CD4-positive, alpha-beta memory T cell (primary cell): ENCODE measurements at regions not wholly inside any gene's neighbourhood (a gene's known extent, or its start where the extent isn't known, plus 50 kb on each side); places are given as distances from the start of the nearest gene placed in this dataset.

Experiments used
- CTCF ChIA-PET: fragments of 350-600 bp; sonication (Branson Sonifier 250); formaldehyde crosslinking; loops from one replicate; lab custom pipeline; 2021; ENCODE audit warnings: inconsistent platforms; ENCODE audit not compliant: partially characterized antibody; lab: Charles Lee
- POLR2A ChIA-PET: fragments of 350-600 bp; sonication (Branson Sonifier 250); formaldehyde crosslinking; loops from one replicate; lab custom pipeline; 2021; ENCODE audit not compliant: partially characterized antibody; lab: Charles Lee
- DNase-seq, 5 donors: peaks; one replicate each; pipeline versions ENCODE4 v3.0.0 to v3.0.0-alpha.2; 2020 to 2022; ENCODE audit warnings: mixed read lengths in 1 of 5
- H3K27ac ChIP-seq: one replicate; pipeline ENCODE4 v1.7.0; 2013; ENCODE audit warnings: low read depth, low read length
- H3K27me3 ChIP-seq: 2 replicates; pipeline ENCODE4 v1.7.0; 2013; ENCODE audit warnings: mild to moderate bottlenecking, low read length, moderate library complexity; ENCODE audit not compliant: insufficient read depth
- H3K36me3 ChIP-seq: 2 replicates; pipeline ENCODE4 v1.7.0; 2013; ENCODE audit warnings: mild to moderate bottlenecking, low read length, moderate library complexity; ENCODE audit not compliant: insufficient read depth
- H3K4me1 ChIP-seq: 2 replicates; pipeline ENCODE4 v1.7.0; 2013; ENCODE audit warnings: mild to moderate bottlenecking, low read length, moderate library complexity; ENCODE audit not compliant: insufficient read depth
- H3K4me3 ChIP-seq, 2 donors: one replicate each; pipeline ENCODE4 v1.7.0; 2013; ENCODE audit warnings: low read length in 2 of 2, mild to moderate bottlenecking in 1 of 2
- H3K9me3 ChIP-seq, 2 donors: one replicate each; pipeline ENCODE4 v1.7.0; 2013; ENCODE audit warnings: low read length in 2 of 2, control low read depth in 1 of 2; ENCODE audit not compliant: control insufficient read depth in 1 of 2
- H3K27ac Mint-ChIP-seq, 7 donors: one replicate each; pipeline ENCODE4 v1.8.0; 2020 to 2021; ENCODE audit warnings: mixed read lengths in 7 of 7, mild to moderate bottlenecking in 6 of 7, inconsistent platforms in 3 of 7, moderate library complexity in 3 of 7
- H3K27me3 Mint-ChIP-seq, 2 donors: one replicate each; pipeline ENCODE4 v1.8.0; 2020 to 2021; ENCODE audit warnings: mixed read lengths in 2 of 2
- H3K36me3 Mint-ChIP-seq, 2 donors: one replicate each; pipeline ENCODE4 v1.8.0; 2020 to 2021; ENCODE audit warnings: mixed read lengths in 2 of 2, inconsistent platforms in 1 of 2, mild to moderate bottlenecking in 1 of 2
- H3K4me1 Mint-ChIP-seq, 4 donors: one replicate each; pipeline ENCODE4 v1.8.0; 2020 to 2021; ENCODE audit warnings: mixed read lengths in 4 of 4, mild to moderate bottlenecking in 1 of 4
- H3K4me3 Mint-ChIP-seq, 8 donors: one replicate each; pipeline ENCODE4 v1.8.0; 2020 to 2021; ENCODE audit warnings: mixed read lengths in 8 of 8, mild to moderate bottlenecking in 7 of 8, moderate library complexity in 6 of 8, inconsistent platforms in 3 of 8
- H3K9me3 Mint-ChIP-seq, 8 donors: one replicate each; pipeline ENCODE4 v1.8.0; 2020 to 2021; ENCODE audit warnings: mixed read lengths in 8 of 8, mild to moderate bottlenecking in 5 of 8, inconsistent platforms in 3 of 8, moderate library complexity in 1 of 8
- intact Hi-C: fragments of 100-400 bp; cut with micrococcal nuclease; formaldehyde crosslinking; loops from one replicate; pipeline ENCODE4 v1.15.1; 2023

- H3K4me1 ChIP-seq = no peaks in the 10 kb centered on the region
- Mint-ChIP-seq H3K4me3 (no peak overlapping the region), H3K4me1 (no peaks in the 10 kb centered on the region), H3K27me3 (peaks cover 0 to 3% of the 10 kb centered on the region in 2 donors), H3K36me3 (no peaks in the 10 kb centered on the region), H3K9me3 (peaks cover 0 to 2% (median 0%) of the 10 kb centered on the region in 8 donors), H3K27ac (no peak overlapping the region)
- intact Hi-C loops = no loop called here
- ChIA-PET POLR2A (no interaction called here), CTCF (no interaction called here)
- no peaks in the 10 kb centered on the region for H3K36me3 ChIP-seq
- no peaks in the 10 kb centered on the region for H3K27me3 ChIP-seq
- H3K9me3 ChIP-seq = no peaks in the 10 kb centered on the region
- no peak overlapping the region for H3K4me3 ChIP-seq
- no peak for DNase-seq
- no peak overlapping the region for H3K27ac ChIP-seq
Observed at GRCh38 chr20:54343099-54343498, 132.3 kb upstream of the DOK5 start.

- H3K27me3 ChIP-seq = no peaks in the 10 kb centered on the region
- ChIA-PET CTCF (no interaction called here), POLR2A (no interaction called here)
- H3K27ac ChIP-seq = no peak overlapping the region
- peaks cover 0 to 2% (median 0%) of the 10 kb centered on the region in 8 donors for H3K9me3 Mint-ChIP-seq
- H3K27me3 Mint-ChIP-seq = peaks cover 0 to 3% of the 10 kb centered on the region in 2 donors
- H3K4me3 Mint-ChIP-seq = no peak overlapping the region
- no peaks in the 10 kb centered on the region for H3K9me3 ChIP-seq
- no peaks in the 10 kb centered on the region for H3K4me1 ChIP-seq
- H3K36me3 ChIP-seq = no peaks in the 10 kb centered on the region
- no peak for DNase-seq
- H3K4me1 Mint-ChIP-seq = no peaks in the 10 kb centered on the region
- H3K36me3 Mint-ChIP-seq = no peaks in the 10 kb centered on the region
- intact Hi-C loops = no loop called here
- no peak overlapping the region for H3K27ac Mint-ChIP-seq
- H3K4me3 ChIP-seq = no peak overlapping the region
Observed at GRCh38 chr20:54343634-54344033, 131.8 kb upstream of the DOK5 start.

GRCh38 chr20:54344832-54345231 is 130.6 kb upstream of the DOK5 start:
- Histone ChIP-seq H3K4me3 (no peak overlapping the region), H3K4me1 (no peaks in the 10 kb centered on the region), H3K9me3 (no peaks in the 10 kb centered on the region), H3K27me3 (no peaks in the 10 kb centered on the region), H3K36me3 (no peaks in the 10 kb centered on the region), H3K27ac (no peak overlapping the region)
- no peak for DNase-seq
- Mint-ChIP-seq H3K27ac (no peak overlapping the region), H3K4me1 (no peaks in the 10 kb centered on the region), H3K36me3 (no peaks in the 10 kb centered on the region), H3K27me3 (peaks cover 1 to 6% of the 10 kb centered on the region in 2 donors), H3K4me3 (no peak overlapping the region), H3K9me3 (peaks cover 0 to 2% (median 0%) of the 10 kb centered on the region in 8 donors)
- intact Hi-C loops = no loop called here
- ChIA-PET CTCF (no interaction called here), POLR2A (no interaction called here)

- H3K4me3 Mint-ChIP-seq = no peak overlapping the region
- H3K27me3 ChIP-seq = no peaks in the 10 kb centered on the region
- intact Hi-C loops = no loop called here
- peaks cover 1 to 6% of the 10 kb centered on the region in 2 donors for H3K27me3 Mint-ChIP-seq
- H3K4me1 ChIP-seq = no peaks in the 10 kb centered on the region
- no peaks in the 10 kb centered on the region for H3K36me3 Mint-ChIP-seq
- POLR2A ChIA-PET = no interaction called here
- no peak overlapping the region for H3K27ac ChIP-seq
- H3K27ac Mint-ChIP-seq = no peak overlapping the region
- DNase-seq = no peak
- CTCF ChIA-PET = no interaction called here
- H3K4me1 Mint-ChIP-seq = no peaks in the 10 kb centered on the region
- H3K4me3 ChIP-seq = no peak overlapping the region
- H3K9me3 ChIP-seq = no peaks in the 10 kb centered on the region
- H3K9me3 Mint-ChIP-seq = peaks cover 0 to 2% (median 0%) of the 10 kb centered on the region in 8 donors
- H3K36me3 ChIP-seq = no peaks in the 10 kb centered on the region
Observed at GRCh38 chr20:54345301-54345724, 130.1 kb upstream of the DOK5 start.

- no peak overlapping the region for H3K4me3 Mint-ChIP-seq
- DNase-seq = no peak
- H3K36me3 ChIP-seq = no peaks in the 10 kb centered on the region
- H3K9me3 Mint-ChIP-seq = peaks cover 0 to 2% (median 0%) of the 10 kb centered on the region in 8 donors
- H3K36me3 Mint-ChIP-seq = no peaks in the 10 kb centered on the region
- H3K27ac ChIP-seq = no peak overlapping the region
- H3K4me1 ChIP-seq = no peaks in the 10 kb centered on the region
- no peaks in the 10 kb centered on the region for H3K27me3 ChIP-seq
- CTCF ChIA-PET = no interaction called here
- POLR2A ChIA-PET = no interaction called here
- no peak overlapping the region for H3K4me3 ChIP-seq
- peaks cover 1 to 6% of the 10 kb centered on the region in 2 donors for H3K27me3 Mint-ChIP-seq
- H3K9me3 ChIP-seq = no peaks in the 10 kb centered on the region
- no peak overlapping the region for H3K27ac Mint-ChIP-seq
- intact Hi-C loops = no loop called here
- no peaks in the 10 kb centered on the region for H3K4me1 Mint-ChIP-seq
Observed at GRCh38 chr20:54345821-54346220, 129.6 kb upstream of the DOK5 start.

- Histone ChIP-seq H3K36me3 (no peaks in the 10 kb centered on the region), H3K4me1 (no peaks in the 10 kb centered on the region), H3K9me3 (no peaks in the 10 kb centered on the region), H3K27ac (no peak overlapping the region), H3K4me3 (no peak overlapping the region), H3K27me3 (no peaks in the 10 kb centered on the region)
- no peaks in the 10 kb centered on the region for H3K4me1 Mint-ChIP-seq
- H3K4me3 Mint-ChIP-seq = no peak overlapping the region
- intact Hi-C loops = no loop called here
- CTCF ChIA-PET = no interaction called here
- peaks cover 1 to 6% of the 10 kb centered on the region in 2 donors for H3K27me3 Mint-ChIP-seq
- no peak overlapping the region for H3K27ac Mint-ChIP-seq
- no peak for DNase-seq
- no peaks in the 10 kb centered on the region for H3K36me3 Mint-ChIP-seq
- H3K9me3 Mint-ChIP-seq = peaks cover 0 to 2% (median 0%) of the 10 kb centered on the region in 8 donors
- POLR2A ChIA-PET = no interaction called here
Observed at GRCh38 chr20:54346276-54346675, 129.1 kb upstream of the DOK5 start.

- DNase-seq = no peak
- Histone ChIP-seq H3K27ac (no peak overlapping the region), H3K4me1 (no peaks in the 10 kb centered on the region), H3K36me3 (no peaks in the 10 kb centered on the region), H3K27me3 (no peaks in the 10 kb centered on the region), H3K4me3 (no peak overlapping the region), H3K9me3 (no peaks in the 10 kb centered on the region)
- CTCF ChIA-PET = no interaction called here
- Mint-ChIP-seq H3K4me1 (no peaks in the 10 kb centered on the region), H3K4me3 (no peak overlapping the region), H3K36me3 (no peaks in the 10 kb centered on the region), H3K9me3 (peaks cover 0 to 2% (median 0%) of the 10 kb centered on the region in 8 donors), H3K27ac (no peak overlapping the region), H3K27me3 (peaks cover 1 to 6% of the 10 kb centered on the region in 2 donors)
- POLR2A ChIA-PET = no interaction called here
- intact Hi-C loops = no loop called here
Observed at GRCh38 chr20:54347166-54347833, 128.1 kb upstream of the DOK5 start.
